HG03095 (cell line): ENCODE measurements at regions not wholly inside any gene's neighbourhood (a gene's known extent, or its start where the extent isn't known, plus 50 kb on each side); places are given as distances from the start of the nearest gene placed in this dataset.
"Not testable (repeated sequence)": the region's sequence is repeated elsewhere in the genome, so short reads cannot be mapped to it uniquely, and the experiment has no call there.

ENCODE experiments used
- ATAC-seq: cut with Tn5 transposase; IDR thresholded peaks from one replicate; pipeline ENCODE4 v1.9.1; 2021; ENCODE audit warnings: moderate library complexity; ENCODE audit not compliant: unreplicated experiment

DNA sequence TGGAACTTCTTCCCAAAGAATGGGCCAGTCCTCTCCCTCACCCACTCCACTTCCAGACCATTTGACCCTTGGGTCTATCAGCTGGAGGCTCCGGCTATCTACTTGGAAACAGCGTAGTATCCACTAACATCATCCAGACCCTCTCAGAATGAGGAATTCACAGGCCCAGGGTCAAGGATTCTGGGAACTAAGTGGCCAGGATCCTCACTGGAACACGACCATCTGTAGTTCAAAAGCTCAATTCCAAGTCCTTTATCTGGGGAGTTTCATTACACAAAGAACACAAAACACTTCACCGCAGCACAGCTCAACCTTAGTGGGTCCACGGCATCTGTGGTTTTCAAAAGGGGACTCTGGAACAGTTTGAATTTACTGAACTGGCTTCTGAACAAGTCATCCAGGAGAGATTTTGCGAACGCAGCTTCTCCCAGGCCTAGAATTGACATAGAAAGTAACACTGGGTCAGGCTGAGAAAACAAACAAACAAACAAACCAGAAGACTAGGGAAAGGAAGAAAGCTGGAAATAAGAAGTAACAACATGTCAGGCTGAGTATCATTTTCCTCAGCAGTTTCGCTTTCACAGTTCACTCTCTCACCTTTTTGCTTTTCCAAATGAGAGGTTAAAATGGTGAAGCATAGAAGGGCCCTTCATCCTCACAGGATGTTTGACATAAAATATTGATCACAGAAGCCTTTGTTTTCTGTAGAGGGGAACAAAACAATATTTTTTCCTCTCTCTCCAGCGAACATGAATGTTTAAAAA is 57.6 kb upstream of the USP6NL start:
- ATAC-seq, result no peak

- ATAC-seq, result no peak
Measured at GRCh38 chr10:11667756-11668155, 56.3 kb upstream of the USP6NL start.

GRCh38 chr10:11663763-11664555 is 52.5 kb upstream of the USP6NL start:
- ATAC-seq, result peak; percentile 76

DNA sequence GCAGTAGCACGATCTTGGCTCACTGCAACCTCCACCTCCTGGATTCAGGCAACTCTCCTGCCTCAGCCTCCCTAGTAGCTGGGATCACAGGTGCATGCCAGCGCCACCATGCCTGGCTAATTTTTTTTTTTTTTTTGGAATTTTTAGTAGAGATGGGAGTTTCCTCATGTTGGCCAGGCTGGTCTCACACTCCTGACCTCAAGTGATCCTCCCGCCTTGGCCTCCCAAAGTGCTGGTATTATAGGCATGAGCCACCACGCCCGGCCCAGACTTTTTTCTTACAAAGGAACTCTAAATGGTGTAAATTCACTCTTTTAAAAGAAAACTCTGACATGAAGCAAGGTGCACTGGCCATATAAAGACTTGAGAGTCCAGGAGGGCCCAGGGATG is 51.7 kb upstream of the USP6NL start:
- not testable (repeated sequence) for ATAC-seq

GRCh38 chr10:11661441-11661840 is 50.0 kb upstream of the USP6NL start:
- ATAC-seq, result no peak
